ENCODE measurements at regions not wholly inside any gene's neighbourhood (a gene's known extent, or its start where the extent isn't known, plus 50 kb on each side); places are given as distances from the start of the nearest gene placed in this dataset.
A peak's percentile ranks its signal among the peaks of the same experiment; 100 is the strongest.

DNA sequence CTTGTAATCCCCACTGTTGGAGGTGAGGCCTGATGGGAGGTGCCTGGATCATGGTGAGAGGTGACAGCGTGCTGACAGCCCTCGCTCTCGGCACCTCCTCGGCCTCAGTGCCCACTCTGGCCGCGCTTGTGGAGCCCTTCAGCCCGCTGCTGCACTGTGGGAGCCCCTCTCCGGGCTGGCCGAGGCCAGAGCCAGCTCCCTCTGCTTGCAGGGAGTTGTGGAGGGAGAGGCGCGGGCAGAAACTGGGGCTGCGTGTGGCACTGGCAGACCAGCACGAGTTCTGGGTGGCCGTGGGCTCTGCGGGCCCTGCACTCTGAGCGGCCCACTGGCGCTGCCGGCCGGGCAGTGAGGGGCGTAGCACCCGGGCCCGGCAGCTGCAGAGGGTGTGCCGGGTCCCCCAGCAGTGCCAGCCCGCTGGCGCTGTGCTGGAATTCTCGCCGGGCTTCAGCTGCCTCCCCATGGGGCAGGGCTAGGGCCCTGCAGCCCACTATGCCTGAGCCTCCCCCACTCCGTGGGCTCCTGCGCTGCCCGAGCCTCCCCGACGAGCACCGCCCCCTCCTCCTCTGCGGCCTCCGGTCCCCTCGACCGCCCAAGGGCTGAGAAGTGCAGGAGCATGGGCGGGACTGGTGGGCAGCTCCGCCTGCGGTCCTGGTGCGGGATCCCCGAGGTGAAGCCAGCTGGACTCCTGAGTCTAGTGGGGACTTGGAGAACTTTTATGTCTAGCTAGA is 197.1 kb downstream of the SPP2 start:
- Histone ChIP-seq H3K4me3 (ENCODE audit: control insufficient read depth in 2 of 3, extremely low read depth in 1 of 3, insufficient read depth in 2 of 3, low read depth in 1 of 3, low read length in 3 of 3) (no peak overlapping the region), H3K27ac (ENCODE audit: control insufficient read depth, insufficient read depth, low read length) (peak overlapping the region; percentile 97), H3K36me3 (ENCODE audit: control insufficient read depth in 2 of 2, extremely low read depth in 1 of 2, insufficient read depth in 2 of 2, low read length in 2 of 2) (no peaks in the 10 kb centered on the region), H3K4me1 (ENCODE audit: control insufficient read depth, extremely low read depth, insufficient read depth, low read length) (peaks cover 84% of the 10 kb centered on the region), H3K9me1 (ENCODE audit: control insufficient read depth, extremely low read depth, insufficient read depth, low read length) (no peaks in the 10 kb centered on the region), H3K79me2 (ENCODE audit: control insufficient read depth, insufficient read depth, low read length) (no peaks in the 10 kb centered on the region), H3K9me3 (ENCODE audit: control insufficient read depth, low read depth, low read length) (no peaks in the 10 kb centered on the region), H3K27me3 (ENCODE audit: control insufficient read depth, extremely low read depth, insufficient read depth, low read length) (no peaks in the 10 kb centered on the region), H3K4me2 (ENCODE audit: control insufficient read depth, extremely low read depth, insufficient read depth, low read depth, low read length) (no peak overlapping the region), H3K9ac (ENCODE audit: control insufficient read depth, extremely low read depth, insufficient read depth, low read length) (no peak overlapping the region), H2AFZ (ENCODE audit: control insufficient read depth, low read length) (no peak overlapping the region), H4K20me1 (ENCODE audit: control insufficient read depth, extremely low read depth, insufficient read depth, low read length) (no peaks in the 10 kb centered on the region)
- no peak for FAIRE-seq
- no peak for DNase-seq (ENCODE audit: low read depth, low spot score)
- TF ChIP-seq, protein P1, sequence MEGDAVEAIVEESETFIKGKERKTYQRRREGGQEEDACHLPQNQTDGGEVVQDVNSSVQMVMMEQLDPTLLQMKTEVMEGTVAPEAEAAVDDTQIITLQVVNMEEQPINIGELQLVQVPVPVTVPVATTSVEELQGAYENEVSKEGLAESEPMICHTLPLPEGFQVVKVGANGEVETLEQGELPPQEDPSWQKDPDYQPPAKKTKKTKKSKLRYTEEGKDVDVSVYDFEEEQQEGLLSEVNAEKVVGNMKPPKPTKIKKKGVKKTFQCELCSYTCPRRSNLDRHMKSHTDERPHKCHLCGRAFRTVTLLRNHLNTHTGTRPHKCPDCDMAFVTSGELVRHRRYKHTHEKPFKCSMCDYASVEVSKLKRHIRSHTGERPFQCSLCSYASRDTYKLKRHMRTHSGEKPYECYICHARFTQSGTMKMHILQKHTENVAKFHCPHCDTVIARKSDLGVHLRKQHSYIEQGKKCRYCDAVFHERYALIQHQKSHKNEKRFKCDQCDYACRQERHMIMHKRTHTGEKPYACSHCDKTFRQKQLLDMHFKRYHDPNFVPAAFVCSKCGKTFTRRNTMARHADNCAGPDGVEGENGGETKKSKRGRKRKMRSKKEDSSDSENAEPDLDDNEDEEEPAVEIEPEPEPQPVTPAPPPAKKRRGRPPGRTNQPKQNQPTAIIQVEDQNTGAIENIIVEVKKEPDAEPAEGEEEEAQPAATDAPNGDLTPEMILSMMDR (optimal IDR thresholded peaks at IDR 0.05 in 1 of 3, IDR thresholded peaks at IDR 0.05 in 1 of 3, conservative IDR thresholded peaks at IDR 0.05 in 1 of 3; ENCODE audit: extremely low read depth in 1 of 3, insufficient read depth in 2 of 3, low read length in 3 of 3), result no peak
- no peak for TF ChIP-seq EZH2 (IDR thresholded peaks at IDR 0.05; ENCODE audit: low read length)
- dilution Hi-C loops (cut with MboI; ENCODE audit: extremely low pct_ligation_motif_present, low sequenced_read_pairs), result no loop called here

DNA sequence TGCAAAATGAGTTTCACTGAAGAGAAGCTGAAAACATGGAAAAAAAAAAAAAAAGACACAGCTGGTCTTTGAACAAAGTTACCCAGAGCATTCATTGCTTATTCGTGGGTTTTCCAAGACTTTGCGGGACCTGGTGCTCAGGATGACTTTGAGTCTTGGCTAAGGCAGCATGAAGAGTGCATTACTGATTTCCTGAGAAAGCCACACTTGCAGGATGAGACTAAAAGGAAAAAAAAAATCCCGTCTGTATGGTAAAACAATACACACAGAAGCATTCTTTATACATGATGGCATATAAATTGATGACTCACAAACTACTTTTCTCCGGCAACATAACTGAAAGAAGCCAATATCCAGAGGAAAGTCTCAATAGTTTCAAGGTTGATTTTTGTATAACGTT is 195.4 kb downstream of the SPP2 start:
- H4K20me1 ChIP-seq (ENCODE audit: control insufficient read depth, extremely low read depth, insufficient read depth, low read length), result no peaks in the 10 kb centered on the region
- TF ChIP-seq, protein P1 (optimal IDR thresholded peaks at IDR 0.05 in 1 of 3, IDR thresholded peaks at IDR 0.05 in 1 of 3, conservative IDR thresholded peaks at IDR 0.05 in 1 of 3; ENCODE audit: extremely low read depth in 1 of 3, insufficient read depth in 2 of 3, low read length in 3 of 3), result no peak
- TF ChIP-seq EZH2 (IDR thresholded peaks at IDR 0.05; ENCODE audit: low read length), result no peak
- H3K9me1 ChIP-seq (ENCODE audit: control insufficient read depth, extremely low read depth, insufficient read depth, low read length), result no peaks in the 10 kb centered on the region
- no peaks in the 10 kb centered on the region for H3K27me3 ChIP-seq (ENCODE audit: control insufficient read depth, extremely low read depth, insufficient read depth, low read length)
- peak overlapping the region; percentile 97 for H3K27ac ChIP-seq (ENCODE audit: control insufficient read depth, insufficient read depth, low read length)
- peaks cover 83% of the 10 kb centered on the region for H3K4me1 ChIP-seq (ENCODE audit: control insufficient read depth, extremely low read depth, insufficient read depth, low read length)
- DNase-seq (ENCODE audit: low read depth, low spot score), result peak; percentile 64
- FAIRE-seq, result peak; percentile 96
- H3K36me3 ChIP-seq (ENCODE audit: control insufficient read depth in 2 of 2, extremely low read depth in 1 of 2, insufficient read depth in 2 of 2, low read length in 2 of 2), result no peaks in the 10 kb centered on the region
- peak overlapping the region; percentile 63 for H3K4me2 ChIP-seq (ENCODE audit: control insufficient read depth, extremely low read depth, insufficient read depth, low read depth, low read length)
- peak overlapping the region in 1 of 3 experiments; percentile 19 for H3K4me3 ChIP-seq (ENCODE audit: control insufficient read depth in 2 of 3, extremely low read depth in 1 of 3, insufficient read depth in 2 of 3, low read depth in 1 of 3, low read length in 3 of 3)
- no peak overlapping the region for H2AFZ ChIP-seq (ENCODE audit: control insufficient read depth, low read length)
- no peaks in the 10 kb centered on the region for H3K9me3 ChIP-seq (ENCODE audit: control insufficient read depth, low read depth, low read length)
- H3K79me2 ChIP-seq (ENCODE audit: control insufficient read depth, insufficient read depth, low read length), result no peaks in the 10 kb centered on the region
- peak overlapping the region; percentile 67 for H3K9ac ChIP-seq (ENCODE audit: control insufficient read depth, extremely low read depth, insufficient read depth, low read length)
- dilution Hi-C loops (cut with MboI; ENCODE audit: extremely low pct_ligation_motif_present, low sequenced_read_pairs), result no loop called here

Data from keratinocyte (primary cell).